HG02840 (cell line): ENCODE measurements at regions not wholly inside any gene's neighbourhood (a gene's known extent, or its start where the extent isn't known, plus 50 kb on each side); places are given as distances from the start of the nearest gene placed in this dataset.

Experiments
- ATAC-seq: cut with Tn5 transposase; IDR thresholded peaks from one replicate; pipeline ENCODE4 v1.9.1; 2021; ENCODE audit warnings: mild to moderate bottlenecking, moderate library complexity, moderate number of reproducible peaks; ENCODE audit not compliant: unreplicated experiment, low FRiP score

DNA sequence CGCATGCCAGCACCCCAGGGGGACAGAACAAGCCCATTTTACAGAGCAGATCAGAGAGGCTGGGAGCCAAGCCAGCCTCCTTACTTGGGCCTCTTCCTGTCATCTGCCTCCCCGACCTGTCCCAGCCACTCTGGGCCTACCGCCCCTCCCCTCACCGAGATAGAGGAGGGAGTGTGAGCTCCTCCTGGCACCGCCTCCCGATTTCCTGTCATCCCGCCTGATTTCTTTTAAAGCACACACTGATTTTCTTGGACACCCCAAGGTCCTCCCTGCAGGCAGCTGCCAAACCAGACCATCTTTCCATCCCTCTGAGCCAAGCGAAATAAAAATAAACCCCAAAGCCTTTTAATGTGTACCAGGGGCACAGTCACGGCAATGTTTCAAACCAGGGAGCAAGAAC, 108.4 kb downstream of the RFLNA start:
- ATAC-seq = no peak

GRCh38 chr12:124402248-124403066, 107.6 kb downstream of the RFLNA start:
- no peak for ATAC-seq

- ATAC-seq = no peak
These were observed 106.9 kb downstream of the RFLNA start for GRCh38 chr12:124401704-124402221.

DNA sequence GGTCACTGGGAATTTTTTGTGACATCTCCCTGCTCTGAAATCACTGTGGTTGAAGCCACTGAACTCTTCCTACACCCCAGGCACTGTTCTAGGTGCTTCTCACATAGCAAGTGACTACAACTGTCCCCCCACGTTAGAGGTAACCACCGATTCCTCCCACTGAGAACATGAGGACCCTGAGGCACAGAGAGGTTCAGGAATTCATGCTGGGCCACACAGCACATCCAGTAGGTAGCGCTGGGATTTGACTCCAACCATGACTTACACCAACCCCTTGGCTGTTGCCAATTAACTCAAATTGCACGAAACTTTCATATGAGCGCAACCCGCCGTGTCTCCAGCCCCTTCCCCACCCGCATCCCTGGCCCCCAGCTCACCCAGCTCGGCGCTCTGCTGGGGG, 105.2 kb downstream of the RFLNA start:
- ATAC-seq = no peak

DNA sequence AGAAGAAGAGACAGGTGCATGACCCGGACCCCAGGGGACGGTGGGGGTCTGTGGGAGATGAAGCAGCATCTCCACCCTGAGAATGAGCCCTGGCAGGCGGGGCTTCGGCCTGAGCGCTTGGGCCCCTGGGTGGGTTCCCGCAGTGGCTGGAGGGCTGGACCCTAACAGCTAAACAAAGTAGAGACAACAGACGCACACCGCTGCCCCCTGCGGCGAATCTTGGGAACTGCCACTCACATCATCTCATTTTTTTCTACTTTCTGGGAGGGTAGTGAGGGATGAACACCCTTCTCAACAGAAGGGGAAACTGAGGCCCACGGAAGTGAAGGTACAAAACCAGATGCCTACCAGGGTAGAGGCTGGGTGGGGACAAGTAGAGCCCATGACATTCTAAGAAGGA, 104.7 kb downstream of the RFLNA start:
- ATAC-seq = no peak

- ATAC-seq = no peak
These were observed 103.8 kb downstream of the RFLNA start for GRCh38 chr12:124398578-124399227.

DNA sequence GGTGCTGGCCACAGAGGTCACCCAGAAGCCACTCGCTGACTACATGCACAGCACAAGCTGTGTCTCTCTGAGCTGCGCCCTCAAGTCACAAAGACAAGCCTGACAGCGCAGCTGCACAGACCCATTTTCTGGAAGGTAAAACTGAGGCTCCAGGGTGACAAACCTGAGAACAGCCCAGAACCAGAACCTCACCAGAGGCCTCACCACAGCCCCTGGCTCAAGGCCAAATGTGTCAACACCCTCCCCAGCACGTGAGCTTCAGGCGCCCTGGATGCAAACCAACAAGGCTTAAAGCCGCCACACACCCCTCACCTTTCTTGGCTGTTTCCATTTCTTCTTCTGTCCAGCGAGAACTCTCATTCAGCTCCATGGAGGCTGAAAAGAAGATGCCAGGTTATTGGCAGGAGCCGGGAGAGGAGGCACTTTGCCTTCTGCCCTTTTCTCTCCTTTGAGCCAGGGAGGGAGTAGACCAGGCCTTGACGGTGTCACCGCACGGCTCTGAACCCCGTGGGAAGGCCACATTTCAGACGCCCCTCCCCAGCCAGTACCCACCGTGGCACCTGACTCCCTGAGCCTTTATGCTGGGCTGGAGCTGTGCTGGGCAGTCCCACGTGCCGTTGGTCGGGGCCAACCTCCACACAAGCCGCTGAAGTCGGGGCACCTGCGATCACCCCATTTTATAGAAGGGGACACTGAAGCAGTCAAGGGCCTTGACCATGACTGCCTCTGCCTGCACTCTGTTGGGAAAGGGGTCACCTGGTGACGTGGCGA, 103.1 kb downstream of the RFLNA start:
- no peak for ATAC-seq

DNA sequence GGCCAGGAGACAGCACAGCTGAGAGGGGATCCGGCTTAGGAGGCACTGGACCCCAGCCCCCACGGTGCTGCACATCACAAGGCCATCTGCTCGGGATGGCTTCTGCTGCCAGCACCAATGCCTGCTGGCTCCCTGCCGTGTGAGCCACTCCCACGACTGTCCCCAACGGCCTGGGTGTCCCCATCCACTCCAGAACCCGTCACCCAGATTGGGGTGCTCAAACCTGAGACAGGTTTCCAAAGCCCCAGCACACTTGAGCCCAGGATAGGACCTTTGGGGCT, 102.4 kb downstream of the RFLNA start:
- no peak for ATAC-seq

DNA sequence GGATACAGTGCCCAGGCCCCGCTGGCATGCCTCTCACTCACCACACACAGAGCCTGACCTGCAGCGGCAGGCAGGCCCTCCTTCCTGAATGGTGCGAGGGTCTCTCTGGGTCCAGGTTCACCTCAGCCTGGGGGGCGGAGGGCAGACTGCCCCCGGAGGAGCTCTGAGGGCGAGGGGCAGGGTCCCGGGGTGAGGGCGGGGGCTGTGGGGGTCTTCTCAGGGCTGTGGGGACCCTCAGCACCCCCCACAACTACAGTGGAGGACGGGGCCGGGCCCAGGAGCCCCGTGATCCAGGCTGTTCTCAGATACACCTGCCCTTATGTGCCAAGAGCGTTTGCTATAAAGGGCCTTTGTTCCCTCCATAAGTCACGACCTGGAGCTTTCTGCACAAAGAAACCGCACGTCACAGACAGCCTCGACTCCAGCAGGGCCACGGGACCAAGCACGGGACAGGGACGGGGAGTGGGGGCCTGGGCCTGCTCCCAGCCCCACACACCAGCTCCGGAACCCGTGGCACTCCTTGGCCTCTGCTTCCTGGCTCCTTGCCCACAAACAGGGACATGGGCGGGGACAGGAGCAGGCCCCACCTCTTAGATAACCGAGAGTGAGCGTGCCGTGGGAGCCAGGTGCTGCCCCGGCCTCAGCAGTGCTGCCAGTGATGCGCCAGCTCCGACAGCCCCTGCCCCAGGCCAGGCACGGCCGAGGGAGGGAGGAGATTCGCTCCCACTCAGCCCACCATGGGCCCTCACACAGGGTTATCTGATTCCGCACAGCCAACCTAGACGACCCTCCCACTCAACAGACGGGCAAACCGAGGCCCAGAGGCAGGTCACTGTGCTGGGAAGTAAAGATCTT, 101.9 kb downstream of the RFLNA start:
- no peak for ATAC-seq

GRCh38 chr12:124395986-124396385, 101.1 kb downstream of the RFLNA start:
- no peak for ATAC-seq

GRCh38 chr12:124395284-124395752, 100.4 kb downstream of the RFLNA start:
- ATAC-seq = no peak

GRCh38 chr12:124394462-124395128, 99.7 kb downstream of the RFLNA start:
- no peak for ATAC-seq

GRCh38 chr12:124393831-124394230, 98.9 kb downstream of the RFLNA start:
- ATAC-seq = no peak

DNA sequence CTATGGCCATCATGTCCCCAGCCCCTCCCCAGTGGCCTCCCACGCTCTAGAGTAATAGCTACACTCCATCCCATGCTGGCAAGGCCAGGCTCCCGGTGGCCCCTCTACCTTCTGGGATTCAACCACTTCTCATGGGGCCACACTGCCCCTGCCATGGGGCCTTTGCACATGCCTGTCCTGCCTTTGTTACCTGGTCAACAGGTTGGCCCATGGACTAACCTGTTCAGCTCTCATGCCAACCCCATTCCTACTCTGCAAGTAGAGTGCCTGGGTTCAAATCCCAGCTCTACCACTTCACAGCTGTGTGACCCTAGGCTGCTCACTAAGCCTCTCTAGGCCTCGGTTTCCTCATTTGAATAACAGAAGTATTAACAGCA, 98.5 kb downstream of the RFLNA start:
- ATAC-seq = no peak

DNA sequence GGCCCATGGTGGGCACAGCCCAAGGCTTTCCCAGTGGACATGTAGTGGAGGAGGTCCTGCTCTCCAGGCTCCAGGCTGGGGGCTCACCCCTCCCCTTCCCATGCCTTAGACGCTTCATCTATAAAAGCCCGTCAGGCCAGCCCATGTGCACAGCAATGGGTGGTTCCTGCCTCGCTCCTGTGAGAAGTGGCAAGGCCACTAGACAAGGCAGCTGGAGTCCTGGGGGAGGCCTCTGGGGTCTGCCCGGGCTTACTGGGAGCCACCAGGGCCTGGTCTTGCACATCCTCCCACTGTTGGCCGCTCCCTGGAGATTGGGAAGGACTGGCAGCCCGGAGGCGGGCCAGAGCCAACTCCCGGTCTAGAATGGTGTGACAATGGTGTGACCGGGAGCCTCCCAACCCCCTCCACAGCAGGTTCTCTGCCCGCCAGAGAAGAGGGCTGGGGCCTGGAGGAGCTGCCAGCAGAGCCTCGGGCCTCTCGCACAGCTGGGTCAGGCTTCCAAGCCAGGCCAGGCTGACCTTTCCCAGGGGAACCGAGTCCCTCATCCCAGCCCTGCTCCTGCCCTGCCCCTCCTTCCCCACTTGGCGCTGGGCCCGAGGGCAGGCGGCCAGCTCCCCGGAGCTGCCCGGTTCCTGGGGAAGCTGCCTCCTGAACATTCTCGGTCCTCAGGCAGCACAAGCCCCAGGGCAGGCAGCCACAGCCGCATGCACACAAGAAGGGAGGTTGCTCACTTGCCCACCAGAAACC, 97.9 kb downstream of the RFLNA start:
- no peak for ATAC-seq

DNA sequence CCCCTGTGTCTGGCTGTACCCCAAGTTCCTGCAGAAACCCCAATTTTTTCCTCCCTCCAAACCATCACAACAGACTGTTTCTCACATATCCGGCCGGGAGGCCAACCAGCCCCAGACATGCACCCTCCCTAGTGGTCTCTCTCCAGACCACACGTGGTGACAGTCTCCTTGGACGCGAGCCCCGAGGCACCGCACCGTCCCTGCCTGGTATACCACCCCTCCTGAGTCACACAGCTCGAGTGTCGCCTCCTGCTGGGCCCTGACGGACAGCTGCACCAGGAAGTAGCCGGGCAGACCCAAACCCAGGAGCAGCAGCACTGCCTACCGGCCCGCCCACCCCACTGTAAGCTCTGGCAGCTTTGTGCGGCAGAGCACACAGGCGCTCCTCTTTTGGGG, 97.4 kb downstream of the RFLNA start:
- no peak for ATAC-seq

DNA sequence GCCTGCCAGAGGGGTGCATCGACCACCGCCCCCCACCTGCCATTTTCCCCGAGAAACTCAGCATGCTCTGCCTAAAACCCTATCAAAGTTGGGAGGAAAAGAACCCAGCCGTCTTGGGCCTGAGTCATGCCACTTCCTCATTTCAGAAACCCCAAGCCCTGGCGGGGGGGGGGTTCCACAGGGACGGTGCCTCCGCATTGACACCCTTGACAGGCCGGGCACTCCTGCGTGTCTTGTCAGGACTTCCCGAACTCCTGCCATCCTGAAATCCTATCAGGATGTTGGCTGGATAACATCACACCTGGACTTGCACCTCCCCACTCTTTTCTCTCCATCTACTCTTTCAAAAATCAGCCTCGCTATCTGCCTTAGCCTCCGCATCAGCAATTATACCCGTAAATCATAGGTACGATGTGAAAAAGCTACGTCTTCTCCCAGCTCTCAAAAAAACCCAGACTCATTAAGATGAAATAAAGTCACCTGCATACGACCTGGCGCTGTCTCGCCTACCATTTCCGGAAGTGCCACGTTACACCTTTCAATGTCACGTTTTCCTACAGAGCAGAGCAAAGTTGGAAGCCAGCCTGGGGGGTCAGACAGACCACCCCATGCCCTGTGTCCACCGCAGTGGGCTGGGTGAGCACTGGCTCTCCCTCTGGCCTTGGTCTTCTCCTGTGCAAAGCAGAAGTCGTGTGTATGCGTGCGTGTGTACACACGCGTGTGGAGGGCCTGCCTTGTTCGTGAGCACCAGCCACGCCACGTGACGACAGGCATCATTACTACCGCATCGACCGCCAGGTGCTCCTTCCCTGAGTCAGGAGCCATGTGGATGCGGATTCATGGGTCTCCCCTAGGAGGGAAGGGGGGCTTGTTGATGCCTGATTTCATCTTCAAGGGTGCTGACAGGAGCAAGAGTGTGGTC, 96.7 kb downstream of the RFLNA start:
- no peak for ATAC-seq

- no peak for ATAC-seq
These were observed 95.7 kb downstream of the RFLNA start for GRCh38 chr12:124390442-124391097.
